ENCODE measurements at regions not wholly inside any gene's neighbourhood (a gene's known extent, or its start where the extent isn't known, plus 50 kb on each side); places are given as distances from the start of the nearest gene placed in this dataset.

DNA sequence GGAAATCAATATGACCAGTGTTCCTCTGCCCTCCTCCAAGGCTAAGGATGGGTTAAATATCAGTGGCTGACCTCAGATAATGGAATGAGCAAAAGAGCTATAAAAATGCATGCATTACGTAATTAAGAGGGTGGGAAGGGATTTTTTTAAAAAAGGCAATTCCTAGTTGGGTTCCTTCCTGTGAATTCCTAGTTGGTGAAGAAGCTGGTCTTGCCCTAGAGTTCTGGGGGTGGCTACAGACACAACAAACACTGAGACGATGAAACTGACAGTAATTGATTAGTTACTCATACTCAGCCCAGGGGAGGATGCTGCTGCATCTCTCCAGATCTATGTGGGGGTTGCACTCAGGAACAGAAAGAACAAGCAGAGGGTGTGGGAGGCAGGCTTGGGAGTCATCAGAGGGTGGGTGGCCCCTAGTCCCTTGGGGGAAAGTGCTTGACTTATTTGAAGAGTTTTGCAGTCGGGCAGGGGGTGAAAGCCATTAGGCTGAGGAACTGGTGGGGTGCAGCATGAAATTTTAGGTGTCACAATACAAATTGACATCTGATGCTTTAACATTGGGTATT, 662.0 kb upstream of the FRG1 start:
- TF ChIP-seq, protein P1, sequence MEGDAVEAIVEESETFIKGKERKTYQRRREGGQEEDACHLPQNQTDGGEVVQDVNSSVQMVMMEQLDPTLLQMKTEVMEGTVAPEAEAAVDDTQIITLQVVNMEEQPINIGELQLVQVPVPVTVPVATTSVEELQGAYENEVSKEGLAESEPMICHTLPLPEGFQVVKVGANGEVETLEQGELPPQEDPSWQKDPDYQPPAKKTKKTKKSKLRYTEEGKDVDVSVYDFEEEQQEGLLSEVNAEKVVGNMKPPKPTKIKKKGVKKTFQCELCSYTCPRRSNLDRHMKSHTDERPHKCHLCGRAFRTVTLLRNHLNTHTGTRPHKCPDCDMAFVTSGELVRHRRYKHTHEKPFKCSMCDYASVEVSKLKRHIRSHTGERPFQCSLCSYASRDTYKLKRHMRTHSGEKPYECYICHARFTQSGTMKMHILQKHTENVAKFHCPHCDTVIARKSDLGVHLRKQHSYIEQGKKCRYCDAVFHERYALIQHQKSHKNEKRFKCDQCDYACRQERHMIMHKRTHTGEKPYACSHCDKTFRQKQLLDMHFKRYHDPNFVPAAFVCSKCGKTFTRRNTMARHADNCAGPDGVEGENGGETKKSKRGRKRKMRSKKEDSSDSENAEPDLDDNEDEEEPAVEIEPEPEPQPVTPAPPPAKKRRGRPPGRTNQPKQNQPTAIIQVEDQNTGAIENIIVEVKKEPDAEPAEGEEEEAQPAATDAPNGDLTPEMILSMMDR (IDR thresholded peaks at IDR 0.05) = no peak
- no peak for TF ChIP-seq POLR2A (IDR thresholded peaks at IDR 0.05)
